ENCODE measurements at regions not wholly inside any gene's neighbourhood (a gene's known extent, or its start where the extent isn't known, plus 50 kb on each side); places are given as distances from the start of the nearest gene placed in this dataset.

- TF ChIP-seq BHLHE40 (IDR thresholded peaks at IDR 0.05; ENCODE audit: borderline replicate concordance) (no peak), ARNT (IDR thresholded peaks at IDR 0.05) (no peak), CTBP1 (IDR thresholded peaks at IDR 0.05; ENCODE audit: borderline replicate concordance) (no peak), TARDBP (IDR thresholded peaks at IDR 0.05) (no peak), PKNOX1 (IDR thresholded peaks at IDR 0.05) (no peak), SP1 (IDR thresholded peaks at IDR 0.05) (no peak), FOXM1 (IDR thresholded peaks at IDR 0.05; ENCODE audit: borderline replicate concordance) (no peak), ELF4 (IDR thresholded peaks at IDR 0.05) (no peak), FOXA1 (IDR thresholded peaks at IDR 0.05) (no peak), SUZ12 (IDR thresholded peaks at IDR 0.05) (no peak), FOXK2 (IDR thresholded peaks at IDR 0.05) (no peak)
Measured at GRCh38 chr11:34564406-34564805, 50.8 kb upstream of the ELF5 start.
